Type B pancreatic cell (in vitro differentiated cells): ENCODE measurements at regions not wholly inside any gene's neighbourhood (a gene's known extent, or its start where the extent isn't known, plus 50 kb on each side); places are given as distances from the start of the nearest gene placed in this dataset.

Experiments used
- DNase-seq: peaks from one replicate; pipeline ENCODE4 v3.0.0; 2021; ENCODE audit warnings: mixed read lengths; ENCODE audit not compliant: unreplicated experiment; ENCODE audit errors: extremely low spot score
- H3K27ac Mint-ChIP-seq: 2 replicates; pipeline ENCODE4 v1.8.0; 2021; ENCODE audit warnings: mild to moderate bottlenecking, mixed read lengths
- H3K27me3 Mint-ChIP-seq: 2 replicates; pipeline ENCODE4 v1.8.0; 2021; ENCODE audit warnings: mixed read lengths
- H3K36me3 Mint-ChIP-seq: 2 replicates; pipeline ENCODE4 v1.8.0; 2021; ENCODE audit warnings: mixed read lengths
- H3K4me1 Mint-ChIP-seq: one replicate; pipeline ENCODE4 v1.8.0; 2021; ENCODE audit warnings: mixed read lengths; ENCODE audit not compliant: unreplicated experiment
- H3K4me3 Mint-ChIP-seq: 2 replicates; pipeline ENCODE4 v1.8.0; 2021; ENCODE audit warnings: mild to moderate bottlenecking, mixed read lengths
- H3K9me3 Mint-ChIP-seq: 2 replicates; pipeline ENCODE4 v1.8.0; 2021; ENCODE audit warnings: mixed read lengths
- CTCF ChIP-seq: fragments of 200-600 bp; sonication (generic); conservative IDR thresholded peaks from 2 replicates; pipeline ENCODE4 v1.5.0; 2021; ENCODE audit warnings: antibody characterized with exemption, mild to moderate bottlenecking

- Mint-ChIP-seq H3K4me3 (no peak overlapping the region), H3K27ac (no peak overlapping the region), H3K9me3 (no peaks in the 10 kb centered on the region), H3K4me1 (no peaks in the 10 kb centered on the region), H3K27me3 (no peaks in the 10 kb centered on the region), H3K36me3 (no peaks in the 10 kb centered on the region)
- no peak for DNase-seq
- TF ChIP-seq CTCF: no peak
Measured at GRCh38 chr4:116824172-116824571, 261.2 kb downstream of the TRAM1L1 start.

DNA sequence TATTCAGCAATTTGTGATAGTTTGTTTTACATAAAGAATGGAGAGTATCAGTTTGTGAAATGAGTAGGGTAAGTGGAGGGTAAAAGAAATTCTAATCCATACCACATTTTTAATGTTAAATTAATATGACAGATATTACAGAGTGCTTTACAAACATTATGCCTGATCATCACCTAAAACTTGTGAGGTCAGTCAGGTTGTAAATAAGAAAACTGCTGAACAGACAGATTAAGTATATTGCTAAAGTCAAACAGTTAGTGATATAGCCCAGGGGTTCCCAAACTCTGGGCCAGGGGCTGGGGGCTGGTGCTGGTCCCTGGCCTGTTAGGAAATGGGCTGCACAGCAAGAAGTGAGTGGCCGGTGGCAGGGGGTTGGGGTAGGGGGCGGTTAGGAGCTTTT is 273.6 kb downstream of the TRAM1L1 start:
- DNase-seq: no peak
- H3K4me1 Mint-ChIP-seq: no peaks in the 10 kb centered on the region
- H3K27me3 Mint-ChIP-seq: no peaks in the 10 kb centered on the region
- no peak overlapping the region for H3K4me3 Mint-ChIP-seq
- no peak for TF ChIP-seq CTCF
- no peak overlapping the region for H3K27ac Mint-ChIP-seq
- H3K36me3 Mint-ChIP-seq: no peaks in the 10 kb centered on the region
- H3K9me3 Mint-ChIP-seq: peaks cover 6% of the 10 kb centered on the region

DNA sequence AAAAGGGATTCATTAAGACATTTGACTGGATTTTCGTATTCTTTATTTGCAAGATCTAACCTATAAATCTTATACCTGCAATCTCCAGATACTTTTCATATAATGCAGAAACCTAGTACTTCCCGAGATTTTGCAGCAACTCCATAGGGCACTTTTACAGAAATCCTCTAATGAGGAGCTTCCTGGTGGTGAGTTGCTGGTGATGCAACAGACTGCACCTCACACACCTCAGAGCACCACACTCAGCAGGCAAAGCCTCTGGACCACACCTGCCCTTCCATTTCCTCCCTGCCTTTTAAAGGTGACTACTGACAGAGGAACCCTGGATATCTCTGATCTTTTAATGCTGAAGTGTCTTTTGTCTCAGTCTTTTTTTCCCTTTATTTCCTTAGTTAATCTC is 289.4 kb downstream of the TRAM1L1 start:
- H3K4me3 Mint-ChIP-seq: no peak overlapping the region
- no peaks in the 10 kb centered on the region for H3K27me3 Mint-ChIP-seq
- no peaks in the 10 kb centered on the region for H3K36me3 Mint-ChIP-seq
- H3K9me3 Mint-ChIP-seq: no peaks in the 10 kb centered on the region
- peak; percentile 34 for TF ChIP-seq CTCF
- no peak overlapping the region for H3K27ac Mint-ChIP-seq
- no peaks in the 10 kb centered on the region for H3K4me1 Mint-ChIP-seq
- DNase-seq: no peak

DNA sequence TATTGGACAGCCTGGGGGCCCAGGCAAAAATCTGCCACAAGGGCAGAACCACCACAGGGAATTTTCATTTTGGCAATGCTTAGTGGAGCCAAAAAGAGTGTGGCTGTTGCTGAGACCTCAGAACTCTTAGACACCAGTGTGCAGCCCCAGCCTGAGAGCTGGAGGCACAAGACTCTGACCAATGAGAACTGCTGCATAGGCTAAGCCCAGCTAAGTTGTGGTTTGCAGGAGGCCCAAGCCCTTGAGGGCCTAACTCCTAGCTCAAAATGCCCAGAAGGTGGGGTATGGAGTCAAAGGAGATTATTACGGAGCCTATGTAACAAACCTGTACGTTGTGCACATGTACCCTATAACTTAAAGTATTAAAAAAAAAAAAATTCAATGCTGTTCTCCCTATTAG is 296.7 kb downstream of the TRAM1L1 start:
- Mint-ChIP-seq H3K27ac (no peak overlapping the region), H3K36me3 (no peaks in the 10 kb centered on the region), H3K9me3 (no peaks in the 10 kb centered on the region), H3K4me1 (no peaks in the 10 kb centered on the region), H3K27me3 (no peaks in the 10 kb centered on the region), H3K4me3 (no peak overlapping the region)
- no peak for TF ChIP-seq CTCF
- DNase-seq: no peak

- Mint-ChIP-seq H3K9me3 (no peaks in the 10 kb centered on the region), H3K27me3 (no peaks in the 10 kb centered on the region), H3K4me1 (no peaks in the 10 kb centered on the region), H3K4me3 (no peak overlapping the region), H3K36me3 (no peaks in the 10 kb centered on the region), H3K27ac (no peak overlapping the region)
- DNase-seq: no peak
- TF ChIP-seq CTCF: no peak
Measured at GRCh38 chr4:116755051-116755450, 330.3 kb downstream of the TRAM1L1 start.

DNA sequence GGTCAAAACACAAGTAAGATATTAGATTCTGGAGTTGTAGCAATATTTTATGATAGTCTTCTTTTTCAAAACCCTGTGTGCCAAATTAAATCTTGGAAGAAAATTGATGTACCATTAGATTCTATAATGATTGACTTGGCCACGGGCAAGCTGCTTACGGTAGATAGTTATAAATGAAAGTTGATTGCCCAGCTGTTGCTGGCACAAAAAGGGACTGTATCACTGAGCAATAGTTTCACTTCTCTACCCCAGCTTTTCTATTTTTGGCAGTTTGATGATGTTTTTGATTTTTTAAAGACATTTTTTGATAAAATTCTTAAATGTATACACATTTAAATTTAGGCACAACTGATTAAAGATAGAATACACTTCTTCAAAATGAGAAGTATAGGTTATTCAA is 333.3 kb downstream of the TRAM1L1 start:
- Mint-ChIP-seq H3K27me3 (no peaks in the 10 kb centered on the region), H3K9me3 (no peaks in the 10 kb centered on the region), H3K4me3 (no peak overlapping the region), H3K27ac (no peak overlapping the region), H3K4me1 (no peaks in the 10 kb centered on the region), H3K36me3 (no peaks in the 10 kb centered on the region)
- no peak for TF ChIP-seq CTCF
- no peak for DNase-seq
